ENCODE measurements at regions not wholly inside any gene's neighbourhood (a gene's known extent, or its start where the extent isn't known, plus 50 kb on each side); places are given as distances from the start of the nearest gene placed in this dataset.

GRCh38 chr13:70405266-70405665 is 297.0 kb upstream of the KLHL1 start:
- in situ Hi-C loops (cut with MboI; ENCODE audit: low pct_ligation_motif_present in 1 of 4, low pct_unique_long_range_greater_than_20kb in 1 of 4, low sequenced_read_pairs in 3 of 4) (no loop called here), intact Hi-C loops (cut with DNase I; ENCODE audit: low total_unique reads) (no loop called here)
- TF ChIP-seq CTCF (IDR thresholded peaks at IDR 0.05) (no peak), POLR2A (IDR thresholded peaks at IDR 0.05) (no peak), EP300 (IDR thresholded peaks at IDR 0.05; ENCODE audit: low read depth) (no peak), POLR2AphosphoS5 (IDR thresholded peaks at IDR 0.05) (no peak)

DNA sequence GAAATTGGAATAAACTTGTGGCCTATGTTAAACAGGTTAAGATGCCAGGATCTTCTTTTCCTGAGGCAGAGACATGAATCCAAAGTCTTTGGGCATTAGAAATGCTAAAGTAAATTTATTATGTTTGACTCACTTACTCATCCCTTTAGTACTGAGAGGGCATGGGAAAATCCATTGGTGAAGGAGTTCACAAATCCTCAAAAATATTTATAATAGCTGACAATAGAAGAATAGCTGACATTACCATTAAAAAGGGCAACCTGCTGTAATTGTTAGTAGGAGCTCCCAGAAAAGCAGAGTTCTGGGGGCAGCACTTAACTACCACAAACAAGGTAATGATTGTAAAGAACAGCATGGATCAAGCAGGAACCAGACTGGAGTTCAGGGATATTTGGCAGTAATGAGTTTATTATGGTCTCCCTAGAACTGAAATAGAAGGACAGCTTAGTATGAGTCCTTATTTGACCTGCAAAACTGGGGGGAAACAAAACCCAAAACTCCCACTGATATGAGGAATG is 285.8 kb upstream of the KLHL1 start:
- no peak for DNase-seq
- H3K9me3 ChIP-seq: no peaks in the 10 kb centered on the region
- in situ Hi-C loops (cut with MboI; ENCODE audit: low pct_ligation_motif_present in 1 of 4, low pct_unique_long_range_greater_than_20kb in 1 of 4, low sequenced_read_pairs in 3 of 4): no loop called here
- no peak overlapping the region for H3K4me3 ChIP-seq
- intact Hi-C loops (cut with DNase I; ENCODE audit: low total_unique reads): no loop called here
- TF ChIP-seq CTCF (IDR thresholded peaks at IDR 0.05): no peak
- TF ChIP-seq EP300 (IDR thresholded peaks at IDR 0.05; ENCODE audit: low read depth): no peak
- no peak for TF ChIP-seq POLR2A (IDR thresholded peaks at IDR 0.05)
- no peaks in the 10 kb centered on the region for H3K27me3 ChIP-seq
- no peaks in the 10 kb centered on the region for H3K36me3 ChIP-seq
- H3K27ac ChIP-seq: no peak overlapping the region
- H3K4me1 ChIP-seq: peaks cover 0 to 18% (median 4%) of the 10 kb centered on the region in 4 donors

More at GRCh38 chr13:70405266-70405665, 297.0 kb upstream of the KLHL1 start:
- no peaks in the 10 kb centered on the region for H3K9me3 ChIP-seq
- H3K4me3 ChIP-seq: no peak overlapping the region
- no peaks in the 10 kb centered on the region for H3K4me1 ChIP-seq
- no peak for DNase-seq
- 54 to 79% methylated on average over 2 to 4 of the region's 4 CpGs for WGBS, 2 donors (ENCODE audit: low coverage in 1 of 2)
- no peak overlapping the region for H3K27ac ChIP-seq
- no peaks in the 10 kb centered on the region for H3K27me3 ChIP-seq
- H3K36me3 ChIP-seq: no peaks in the 10 kb centered on the region

DNA sequence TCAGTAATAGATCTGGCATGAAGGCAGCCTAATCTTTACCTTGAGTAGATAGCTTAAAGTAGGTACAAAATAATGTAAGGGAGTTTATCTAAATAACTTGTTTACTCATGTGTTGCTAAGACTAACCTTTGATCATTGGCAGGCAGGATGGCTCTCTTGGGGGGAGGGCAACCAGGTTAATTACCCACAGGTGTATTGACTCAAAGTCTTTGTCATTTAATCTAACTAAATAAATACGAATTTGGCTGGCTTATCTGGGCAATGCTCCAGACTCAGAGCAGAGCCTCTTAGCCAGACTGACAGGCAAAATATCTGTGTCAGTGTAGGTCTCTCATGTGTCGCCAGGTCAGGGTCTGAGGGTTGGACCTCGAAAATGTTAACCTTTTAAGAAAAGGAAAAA is 283.4 kb upstream of the KLHL1 start:
- in situ Hi-C loops (cut with MboI; ENCODE audit: low pct_ligation_motif_present in 1 of 4, low pct_unique_long_range_greater_than_20kb in 1 of 4, low sequenced_read_pairs in 3 of 4): no loop called here

DNA sequence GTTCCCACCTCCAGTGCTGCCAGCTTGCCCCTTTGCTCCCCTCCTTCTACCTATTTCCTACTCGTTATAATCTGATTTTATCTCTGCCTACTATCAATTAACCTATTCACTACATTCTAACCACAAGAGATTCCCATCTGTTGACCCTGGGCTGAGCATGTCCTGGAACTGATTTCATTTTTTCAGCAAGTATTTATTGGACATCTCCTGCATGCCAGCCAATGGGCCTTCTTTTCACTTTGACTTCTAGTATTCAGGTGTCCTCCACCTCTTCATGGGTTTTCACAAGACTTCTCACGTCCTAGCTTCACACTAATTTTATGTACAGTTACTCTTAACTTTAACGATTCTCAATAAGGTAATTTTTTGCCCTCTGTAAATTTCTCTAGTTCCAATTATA is 282.7 kb upstream of the KLHL1 start:
- 48 to 52% methylated on average over 3 of the region's 3 CpGs for WGBS, 2 donors (ENCODE audit: low coverage in 1 of 2)
- Histone ChIP-seq H3K27me3 (no peaks in the 10 kb centered on the region), H3K9me3 (no peaks in the 10 kb centered on the region), H3K36me3 (no peaks in the 10 kb centered on the region), H3K27ac (no peak overlapping the region), H3K4me3 (no peak overlapping the region), H3K4me1 (peaks cover 0 to 18% (median 4%) of the 10 kb centered on the region in 4 donors)
- DNase-seq: no peak
- TF ChIP-seq EP300 (IDR thresholded peaks at IDR 0.05; ENCODE audit: low read depth) (no peak), POLR2A (IDR thresholded peaks at IDR 0.05) (no peak), POLR2AphosphoS5 (IDR thresholded peaks at IDR 0.05) (no peak), CTCF (IDR thresholded peaks at IDR 0.05) (no peak)
- intact Hi-C loops (cut with DNase I; ENCODE audit: low total_unique reads): no loop called here
- in situ Hi-C loops (cut with MboI; ENCODE audit: low pct_ligation_motif_present in 1 of 4, low pct_unique_long_range_greater_than_20kb in 1 of 4, low sequenced_read_pairs in 3 of 4): no loop called here

More for the DNA sequence above, 283.4 kb upstream of the KLHL1 start:
- WGBS, 2 donors (ENCODE audit: low coverage in 1 of 2): 23 to 25% methylated on average over 3 of the region's 3 CpGs
- Histone ChIP-seq H3K4me3 (no peak overlapping the region), H3K9me3 (no peaks in the 10 kb centered on the region), H3K27me3 (no peaks in the 10 kb centered on the region), H3K27ac (no peak overlapping the region), H3K36me3 (no peaks in the 10 kb centered on the region), H3K4me1 (peaks cover 0 to 18% (median 4%) of the 10 kb centered on the region in 4 donors)
- intact Hi-C loops (cut with DNase I; ENCODE audit: low total_unique reads): no loop called here
- peak; percentile 66 for DNase-seq
- TF ChIP-seq EP300 (IDR thresholded peaks at IDR 0.05; ENCODE audit: low read depth) (no peak), POLR2A (IDR thresholded peaks at IDR 0.05) (no peak), POLR2AphosphoS5 (IDR thresholded peaks at IDR 0.05) (peak in 2 of 3 donors; percentile 23 to 38), CTCF (IDR thresholded peaks at IDR 0.05) (no peak)
